Body of pancreas (tissue), 4 donors: ENCODE measurements at regions not wholly inside any gene's neighbourhood (a gene's known extent, or its start where the extent isn't known, plus 50 kb on each side); places are given as distances from the start of the nearest gene placed in this dataset.

Experiments used
- ATAC-seq: fragments of 150-250 bp; one replicate; pipeline ENCODE4 v1.9.1; 2016
- DNase-seq, 4 donors: peaks; one replicate each; pipeline ENCODE4 v3.0.0-alpha.2; 2019
- H3K27ac ChIP-seq, 4 donors: fragments of 200-600 bp; sonication (generic); 1 replicate in 3 of 4; 2 replicates in 1 of 4; pipeline versions ENCODE4 v1.5.1 to v1.6.1; 2016 to 2019; ENCODE audit warnings: mild to moderate bottlenecking in 1 of 4, mixed read lengths in 1 of 4, moderate library complexity in 1 of 4
- H3K27me3 ChIP-seq, 2 donors: fragments of 200-600 bp; sonication (generic); one replicate each; pipeline ENCODE4 v1.6.0; 2016; ENCODE audit warnings: mild to moderate bottlenecking in 1 of 2
- H3K36me3 ChIP-seq, 2 donors: fragments of 200-600 bp; sonication (generic); replicated peaks in 1 of 2; 2 replicates each; pipeline ENCODE4 v1.5.1; 2016; ENCODE audit warnings: low read depth in 2 of 2; ENCODE audit not compliant: insufficient read depth in 1 of 2
- H3K4me1 ChIP-seq: fragments of 200-600 bp; sonication (generic); one replicate; pipeline ENCODE4 v1.6.0; 2016
- H3K4me3 ChIP-seq, 2 donors: fragments of 200-600 bp; sonication (generic); 1 replicate in 1 of 2; 2 replicates in 1 of 2; pipeline ENCODE4 v1.5.1; 2016 to 2019
- H3K9me3 ChIP-seq, 3 donors: fragments of 200-600 bp; sonication (generic); 1 replicate in 2 of 3; 2 replicates in 1 of 3; pipeline ENCODE4 v1.5.1; 2016
- CTCF ChIP-seq, 7 experiments: fragments of 450-650 bp in 4 of 7; fragments of 200-600 bp in 3 of 7; sonication (generic) in 3 of 7; IDR thresholded peaks; one replicate each; pipeline ENCODE4 v1.5.1; 2016 to 2019; ENCODE audit warnings: antibody characterized with exemption in 7 of 7
- POLR2A ChIP-seq, 3 donors: fragments of 450-650 bp; IDR thresholded peaks; one replicate each; pipeline ENCODE4 v1.6.1; 2016; ENCODE audit warnings: antibody characterized with exemption in 3 of 3, mild to moderate bottlenecking in 2 of 3
- WGBS, 2 donors: methylation state at CpG; one replicate each; pipeline ENCODE4 v1.1.5; 2017; 5-methylcytosine and 5-hydroxymethylcytosine counted together
- intact Hi-C: fragments of 100-400 bp; cut with DNase I; formaldehyde crosslinking; loops from one replicate; pipeline ENCODE4 v1.15.1; 2023

- H3K27ac ChIP-seq = no peak overlapping the region
- H3K36me3 ChIP-seq = no peaks in the 10 kb centered on the region
- no peak for DNase-seq
- H3K4me1 ChIP-seq = no peaks in the 10 kb centered on the region
- intact Hi-C loops = no loop called here
- H3K27me3 ChIP-seq = no peaks in the 10 kb centered on the region
- no peak for ATAC-seq
- H3K4me3 ChIP-seq = no peak overlapping the region
- TF ChIP-seq CTCF (IDR thresholded peaks at IDR 0.05) = no peak
- no peak for TF ChIP-seq POLR2A (IDR thresholded peaks at IDR 0.05)
- 87 to 89% methylated on average over 1 of the region's 1 CpG for WGBS, 2 donors
- no peaks in the 10 kb centered on the region for H3K9me3 ChIP-seq
Measured at GRCh38 chr4:81852031-81852715, 380.5 kb upstream of the RASGEF1B start.

GRCh38 chr4:81850701-81851100 is 379.0 kb upstream of the RASGEF1B start:
- Histone ChIP-seq H3K27me3 (no peaks in the 10 kb centered on the region), H3K27ac (no peak overlapping the region), H3K9me3 (no peaks in the 10 kb centered on the region), H3K36me3 (no peaks in the 10 kb centered on the region), H3K4me3 (no peak overlapping the region), H3K4me1 (no peaks in the 10 kb centered on the region)
- WGBS, 2 donors = 17 to 26% methylated on average over 1 of the region's 1 CpG
- no peak for TF ChIP-seq POLR2A (IDR thresholded peaks at IDR 0.05)
- no peak for TF ChIP-seq CTCF (IDR thresholded peaks at IDR 0.05)
- no peak for ATAC-seq
- DNase-seq = no peak
- intact Hi-C loops = no loop called here

- DNase-seq (no peak), ATAC-seq (no peak)
- H3K36me3 ChIP-seq = no peaks in the 10 kb centered on the region
- H3K27ac ChIP-seq = no peak overlapping the region
- no peaks in the 10 kb centered on the region for H3K27me3 ChIP-seq
- no peak overlapping the region for H3K4me3 ChIP-seq
- no peaks in the 10 kb centered on the region for H3K4me1 ChIP-seq
- no peaks in the 10 kb centered on the region for H3K9me3 ChIP-seq
- TF ChIP-seq CTCF (IDR thresholded peaks at IDR 0.05) (no peak), POLR2A (IDR thresholded peaks at IDR 0.05) (no peak)
- 67 to 80% methylated on average over 3 of the region's 3 CpGs for WGBS, 2 donors
- intact Hi-C loops = loop anchor here (5.0 kb wide), 1 partner anchor 378 kb away; no protein-coding TSS in a partner anchor
Measured at GRCh38 chr4:81845761-81846160, 374.1 kb upstream of the RASGEF1B start.

GRCh38 chr4:81845273-81845672 is 373.6 kb upstream of the RASGEF1B start:
- Histone ChIP-seq H3K36me3 (no peaks in the 10 kb centered on the region), H3K27me3 (no peaks in the 10 kb centered on the region), H3K4me3 (no peak overlapping the region), H3K27ac (no peak overlapping the region), H3K4me1 (no peaks in the 10 kb centered on the region), H3K9me3 (no peaks in the 10 kb centered on the region)
- intact Hi-C loops = loop anchor here (5.0 kb wide), 1 partner anchor 378 kb away; no protein-coding TSS in a partner anchor
- DNase-seq (no peak), ATAC-seq (no peak)
- 53 to 68% methylated on average over 2 of the region's 2 CpGs for WGBS, 2 donors
- no peak for TF ChIP-seq POLR2A (IDR thresholded peaks at IDR 0.05)
- no peak for TF ChIP-seq CTCF (IDR thresholded peaks at IDR 0.05)

- H3K27ac ChIP-seq = no peak overlapping the region
- 0% methylated on average over 3 of the region's 3 CpGs for WGBS, 2 donors
- no peaks in the 10 kb centered on the region for H3K36me3 ChIP-seq
- no peaks in the 10 kb centered on the region for H3K27me3 ChIP-seq
- intact Hi-C loops = loop anchor here (5.0 kb wide), 1 partner anchor 377 kb away; no protein-coding TSS in a partner anchor
- DNase-seq (peak; percentile 80 to 89 (median 84)), ATAC-seq (peak; percentile 94)
- H3K4me1 ChIP-seq = no peaks in the 10 kb centered on the region
- TF ChIP-seq CTCF (IDR thresholded peaks at IDR 0.05) (peak; percentile 38 to 87 (median 81)), POLR2A (IDR thresholded peaks at IDR 0.05) (no peak)
- H3K4me3 ChIP-seq = no peak overlapping the region
- H3K9me3 ChIP-seq = no peaks in the 10 kb centered on the region
Measured at GRCh38 chr4:81844717-81845116, 373.0 kb upstream of the RASGEF1B start.
